ENCODE measurements at regions not wholly inside any gene's neighbourhood (a gene's known extent, or its start where the extent isn't known, plus 50 kb on each side); places are given as distances from the start of the nearest gene placed in this dataset.

DNA sequence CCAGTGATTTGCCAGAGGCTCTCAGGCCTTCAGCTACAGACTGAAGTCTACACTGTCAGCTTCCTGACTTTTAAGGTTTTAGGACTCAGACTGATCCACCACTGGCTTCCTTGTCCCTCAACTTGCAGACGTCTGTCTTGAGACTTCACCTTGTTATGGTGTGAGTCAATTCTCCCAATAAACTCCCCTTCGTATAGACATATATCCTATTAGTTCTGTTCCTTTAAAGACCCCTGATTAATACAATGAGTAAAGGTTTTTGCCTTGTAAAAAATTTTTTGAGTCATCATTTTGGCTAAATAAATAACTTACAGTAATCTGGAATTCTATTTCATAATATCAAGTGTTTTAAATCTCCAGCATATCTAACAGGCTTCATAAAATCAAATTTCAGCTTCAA is 956.3 kb upstream of the CDH6 start:
- TF ChIP-seq, protein P1, sequence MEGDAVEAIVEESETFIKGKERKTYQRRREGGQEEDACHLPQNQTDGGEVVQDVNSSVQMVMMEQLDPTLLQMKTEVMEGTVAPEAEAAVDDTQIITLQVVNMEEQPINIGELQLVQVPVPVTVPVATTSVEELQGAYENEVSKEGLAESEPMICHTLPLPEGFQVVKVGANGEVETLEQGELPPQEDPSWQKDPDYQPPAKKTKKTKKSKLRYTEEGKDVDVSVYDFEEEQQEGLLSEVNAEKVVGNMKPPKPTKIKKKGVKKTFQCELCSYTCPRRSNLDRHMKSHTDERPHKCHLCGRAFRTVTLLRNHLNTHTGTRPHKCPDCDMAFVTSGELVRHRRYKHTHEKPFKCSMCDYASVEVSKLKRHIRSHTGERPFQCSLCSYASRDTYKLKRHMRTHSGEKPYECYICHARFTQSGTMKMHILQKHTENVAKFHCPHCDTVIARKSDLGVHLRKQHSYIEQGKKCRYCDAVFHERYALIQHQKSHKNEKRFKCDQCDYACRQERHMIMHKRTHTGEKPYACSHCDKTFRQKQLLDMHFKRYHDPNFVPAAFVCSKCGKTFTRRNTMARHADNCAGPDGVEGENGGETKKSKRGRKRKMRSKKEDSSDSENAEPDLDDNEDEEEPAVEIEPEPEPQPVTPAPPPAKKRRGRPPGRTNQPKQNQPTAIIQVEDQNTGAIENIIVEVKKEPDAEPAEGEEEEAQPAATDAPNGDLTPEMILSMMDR (IDR thresholded peaks at IDR 0.05) = no peak
- no peak for TF ChIP-seq POLR2A (IDR thresholded peaks at IDR 0.05)

Measured in body of pancreas (tissue), 4 donors.